DMS153 treated with DMSO at 0.1 percent for 48 hours (cell line): ENCODE measurements at regions not wholly inside any gene's neighbourhood (a gene's known extent, or its start where the extent isn't known, plus 50 kb on each side); places are given as distances from the start of the nearest gene placed in this dataset.

Experiments used
- DNase-seq: peaks from one replicate; lab custom pipeline; 2025; ENCODE audit not compliant: unreplicated experiment; lab: John Stamatoyannopoulos, UW

DNA sequence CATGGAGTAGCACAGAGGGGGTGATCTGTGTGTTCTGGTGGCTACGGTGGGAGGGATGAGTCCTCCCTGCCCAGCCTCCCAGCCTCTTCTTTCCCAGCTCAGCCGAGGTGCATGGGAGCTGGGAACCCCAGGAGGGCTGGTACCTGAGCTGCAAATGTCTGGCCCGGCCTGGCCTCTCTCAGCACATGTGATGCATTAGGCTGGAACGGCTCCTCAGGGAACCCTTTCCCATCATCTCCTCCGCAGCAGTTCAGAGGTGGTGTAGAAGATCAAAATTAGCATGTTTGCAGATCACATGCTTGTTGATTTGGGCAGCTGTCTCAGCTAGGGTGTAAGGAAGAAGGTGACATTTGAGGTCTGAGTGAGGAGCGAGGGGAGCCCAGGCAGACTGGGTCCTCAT, 126.6 kb downstream of the EMX2 start:
- no peak for DNase-seq

DNA sequence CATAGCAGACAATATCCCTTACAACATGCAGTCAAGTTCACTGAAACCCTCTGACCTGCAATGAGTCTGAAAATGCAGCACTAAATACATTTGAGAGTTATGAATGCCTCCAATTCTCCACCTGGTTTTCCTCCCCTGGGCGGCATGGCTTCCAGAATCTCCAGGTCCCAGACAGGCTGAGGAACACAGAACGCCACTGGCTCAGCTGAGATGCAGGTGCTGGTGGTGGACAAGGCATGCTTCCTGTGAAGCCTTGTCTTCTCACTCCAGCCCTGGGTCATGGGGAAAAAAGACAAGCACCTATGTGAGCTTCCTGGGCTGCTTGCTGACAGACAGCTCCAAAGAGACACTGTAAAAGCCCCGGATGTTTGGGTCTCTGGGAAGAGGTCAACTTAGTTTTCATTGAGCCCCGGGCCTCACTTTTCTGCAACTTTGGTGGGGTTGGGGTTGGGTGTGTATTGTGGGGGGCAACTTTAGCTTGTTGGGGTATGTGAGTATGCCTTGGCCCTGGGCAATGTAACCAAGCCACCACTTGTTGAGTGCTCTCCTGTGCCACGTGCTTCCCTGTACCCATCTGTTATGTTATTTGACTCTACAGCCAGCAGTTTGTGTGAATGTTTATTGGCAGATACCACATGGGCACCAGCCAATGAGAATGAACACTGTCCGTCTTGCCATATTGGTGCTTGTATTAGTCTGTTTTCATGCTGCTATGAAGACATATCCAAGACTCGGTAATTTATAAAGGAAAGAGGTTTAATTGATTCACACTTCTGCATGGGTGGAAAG, 127.8 kb downstream of the EMX2 start:
- no peak for DNase-seq

DNA sequence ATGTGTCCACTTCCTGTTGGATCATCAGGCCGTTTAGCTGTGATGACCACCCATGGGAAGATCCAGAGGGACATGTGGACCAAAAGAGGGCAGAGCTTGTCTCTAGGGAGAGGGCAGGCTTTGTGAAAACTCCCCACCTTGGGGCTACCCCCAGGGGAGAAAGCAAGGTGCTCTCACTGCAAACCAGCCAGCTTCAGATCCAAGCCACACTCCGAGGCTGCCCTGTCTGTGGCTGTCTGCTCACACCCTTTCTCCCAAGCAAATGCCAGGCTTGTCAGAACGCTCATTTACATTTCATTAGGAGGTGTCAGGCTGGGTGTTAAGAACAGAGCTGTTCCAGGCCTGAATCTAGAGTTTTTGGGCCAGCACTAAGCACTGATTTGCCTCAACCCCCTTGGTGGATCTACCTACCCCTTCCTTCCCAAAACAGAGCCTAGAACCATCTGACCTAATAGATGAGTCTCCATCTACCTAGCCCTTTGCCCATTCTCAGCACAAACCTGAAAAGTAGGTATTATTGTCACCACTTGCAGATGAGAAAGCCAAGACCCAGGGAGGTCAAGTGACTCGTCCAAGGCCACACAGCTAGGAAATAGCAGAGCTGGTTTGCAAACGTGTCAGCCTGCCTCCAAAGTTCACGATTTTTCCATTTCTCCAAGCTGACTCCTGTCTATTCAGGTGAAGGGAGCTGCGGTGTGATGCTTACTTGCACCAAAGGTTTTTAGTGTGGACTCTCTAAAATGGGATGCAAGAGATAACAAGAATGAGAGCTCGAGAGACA, 130.9 kb downstream of the EMX2 start:
- DNase-seq, result no peak

DNA sequence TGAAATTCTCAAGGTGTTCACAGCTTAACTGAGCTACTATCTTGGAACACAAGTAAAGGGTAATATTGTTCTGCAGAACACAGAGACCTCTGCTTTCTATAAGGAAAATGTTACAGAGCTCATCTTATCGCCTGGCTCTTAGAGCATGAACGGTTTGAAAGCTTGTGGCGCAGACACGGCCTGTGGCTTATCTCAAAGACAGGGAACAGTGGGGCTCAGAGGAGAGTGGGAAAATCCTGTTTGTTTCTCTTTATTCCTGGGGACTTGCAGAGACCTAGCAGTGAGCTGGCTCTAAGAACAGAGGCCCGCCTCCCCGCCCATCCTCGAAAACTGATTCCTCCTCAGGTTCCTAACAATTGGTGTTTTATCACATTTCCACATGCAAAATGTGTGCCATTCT, 131.7 kb downstream of the EMX2 start:
- no peak for DNase-seq

DNA sequence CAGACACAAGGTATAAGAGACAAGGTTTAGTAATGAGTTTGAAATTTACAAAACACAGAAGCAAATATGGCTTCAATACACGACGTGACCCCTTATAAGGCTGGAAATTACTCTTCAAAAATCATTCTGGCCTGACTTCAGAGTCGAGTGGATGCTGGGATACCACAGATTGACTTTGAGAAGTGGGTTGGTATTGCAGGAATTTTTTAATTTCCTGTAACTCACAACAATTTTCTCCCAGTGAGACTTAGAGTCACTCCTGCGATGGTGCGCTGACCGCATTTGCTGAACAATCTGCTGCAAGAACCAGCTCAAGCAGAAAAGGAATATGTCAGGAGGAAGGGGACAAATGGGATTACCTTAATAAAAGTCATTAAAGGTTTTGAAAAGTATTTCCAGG, 132.1 kb downstream of the EMX2 start:
- DNase-seq, result no peak

DNA sequence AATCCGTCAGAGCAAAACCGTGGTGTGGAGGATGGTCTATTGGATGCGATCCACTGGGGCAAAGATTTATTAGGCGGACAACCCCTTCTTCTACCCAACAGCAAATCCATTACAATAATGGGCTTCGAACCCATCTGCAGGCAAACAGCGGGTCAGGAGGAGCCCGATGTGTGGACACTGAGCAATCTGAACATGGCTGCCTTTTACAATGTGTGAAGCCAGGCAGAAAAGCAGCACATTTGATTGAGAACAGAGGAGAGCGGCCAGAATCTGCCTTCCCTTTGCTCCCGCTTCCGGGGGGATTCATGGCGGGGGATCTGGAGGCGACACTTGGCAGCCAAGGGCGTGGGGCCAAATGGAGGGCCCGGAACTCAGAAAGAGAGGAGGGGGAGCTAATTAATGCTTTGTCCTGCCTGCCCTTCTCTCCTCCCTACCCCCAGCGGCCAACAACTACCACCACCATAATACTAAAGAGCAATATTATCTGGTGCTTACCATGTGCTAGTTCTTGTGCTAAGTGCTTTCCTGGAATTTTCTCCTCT, 133.0 kb downstream of the EMX2 start:
- DNase-seq, result no peak

DNA sequence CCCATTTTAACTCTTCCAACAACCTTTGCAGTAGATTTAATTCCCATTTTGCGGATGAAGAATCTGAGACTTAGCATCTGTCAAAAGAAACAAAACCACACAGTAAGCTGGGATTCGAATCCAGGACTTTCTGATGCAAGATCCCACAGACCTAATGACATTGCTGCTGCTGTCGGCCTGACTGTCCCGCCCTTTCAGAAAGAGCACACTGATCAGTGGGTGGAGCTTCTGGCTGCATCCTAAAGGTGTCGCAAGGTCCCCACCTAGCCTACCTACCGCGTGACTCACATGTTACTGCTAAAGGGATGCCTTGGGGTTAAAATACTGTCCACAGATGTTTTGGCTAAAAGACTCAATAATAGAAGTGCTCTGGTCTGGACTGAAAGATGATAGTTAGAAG, 134.7 kb downstream of the EMX2 start:
- no peak for DNase-seq

DNA sequence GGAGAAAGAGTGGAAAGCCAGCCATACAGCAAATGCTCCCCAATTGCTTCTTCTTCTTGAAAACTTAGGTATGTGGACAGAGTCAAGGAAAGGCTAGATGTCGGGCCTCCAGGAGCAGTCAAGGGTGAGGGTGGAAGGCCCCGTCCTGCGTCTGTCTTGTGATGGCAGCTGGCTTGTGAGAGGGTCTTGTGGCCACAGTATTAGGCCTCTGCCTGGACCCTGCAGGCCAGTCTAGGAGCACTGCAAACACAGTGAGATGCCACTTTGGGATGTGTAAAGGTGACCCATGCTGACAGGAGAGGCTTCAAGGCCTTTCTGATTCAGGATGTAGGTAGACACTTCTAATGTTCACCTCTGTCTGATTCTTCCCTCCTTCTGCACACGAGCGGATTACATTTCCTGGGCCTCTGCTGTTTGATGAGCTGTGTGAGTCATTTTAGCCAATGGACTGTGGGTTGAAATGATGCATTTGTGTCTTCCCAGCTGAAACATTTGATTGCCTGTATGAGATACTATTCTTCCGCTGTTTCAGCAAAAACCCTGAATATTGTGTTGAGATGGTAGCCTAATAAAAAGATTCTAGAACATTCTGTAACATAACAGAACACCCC, 135.4 kb downstream of the EMX2 start:
- DNase-seq, result no peak

DNA sequence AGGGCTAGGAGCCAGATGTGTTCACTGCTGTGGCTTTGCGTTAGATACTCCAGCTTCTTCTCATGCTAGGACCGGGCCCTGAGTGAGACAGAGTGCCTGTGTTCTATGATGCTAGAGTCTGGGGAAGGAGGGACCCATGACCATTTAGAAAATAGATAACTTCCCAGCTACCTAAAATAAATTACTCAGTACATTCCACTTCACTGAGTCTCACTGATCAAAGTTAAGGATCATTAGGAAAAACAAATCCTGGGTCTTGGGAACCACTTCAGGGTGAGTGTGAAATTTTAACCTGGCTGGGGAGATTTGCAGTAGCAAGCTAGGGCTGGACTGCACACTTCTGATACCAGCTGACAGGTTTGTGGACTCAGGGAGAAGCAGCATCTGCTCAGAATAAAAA, 138.1 kb downstream of the EMX2 start:
- DNase-seq, result no peak

DNA sequence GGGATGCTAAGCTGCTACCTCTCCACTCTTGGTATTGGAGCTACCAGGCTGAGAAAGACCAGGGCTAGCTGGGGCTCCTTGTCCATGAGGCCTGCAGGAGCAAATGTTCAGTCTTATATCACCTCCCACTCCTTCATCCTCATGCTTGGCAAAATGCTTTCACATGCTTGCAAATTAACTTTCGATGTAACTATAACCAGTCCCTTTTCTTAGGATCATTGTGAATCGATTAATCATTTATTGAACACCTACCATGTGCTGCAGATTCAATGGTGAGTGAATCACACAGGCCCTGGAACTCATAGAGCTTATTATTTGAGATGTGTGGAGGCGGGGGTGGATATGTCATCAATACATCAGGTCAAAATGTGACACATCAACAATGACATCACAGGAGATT, 138.6 kb downstream of the EMX2 start:
- DNase-seq, result no peak

DNA sequence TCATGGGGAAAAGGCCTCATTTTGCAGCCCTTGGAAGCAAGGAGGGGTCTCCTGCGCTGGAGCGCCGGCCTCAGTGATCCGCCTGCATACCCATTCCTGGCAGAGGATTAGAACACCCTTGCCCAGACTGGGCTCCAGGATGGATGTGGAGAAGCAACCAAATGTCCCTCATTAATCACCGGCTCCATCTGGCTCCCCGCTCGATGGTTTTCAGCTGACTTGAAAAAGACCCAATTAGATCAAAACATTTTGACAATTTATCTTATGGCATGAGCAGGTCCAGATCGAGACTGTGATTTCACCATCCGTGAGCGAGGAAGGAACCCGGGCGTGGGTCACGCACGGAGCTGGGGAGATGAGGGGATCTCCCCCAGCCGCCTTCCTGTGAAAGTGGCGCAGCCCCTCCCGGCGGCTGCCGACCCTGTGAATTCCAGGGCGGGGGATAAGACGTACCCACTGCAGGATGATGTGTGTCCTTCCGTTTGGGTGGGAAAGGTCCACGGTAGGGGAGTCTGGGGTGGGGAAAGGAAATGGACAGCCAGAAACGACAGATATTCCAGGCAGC, 141.6 kb downstream of the EMX2 start:
- no peak for DNase-seq

DNA sequence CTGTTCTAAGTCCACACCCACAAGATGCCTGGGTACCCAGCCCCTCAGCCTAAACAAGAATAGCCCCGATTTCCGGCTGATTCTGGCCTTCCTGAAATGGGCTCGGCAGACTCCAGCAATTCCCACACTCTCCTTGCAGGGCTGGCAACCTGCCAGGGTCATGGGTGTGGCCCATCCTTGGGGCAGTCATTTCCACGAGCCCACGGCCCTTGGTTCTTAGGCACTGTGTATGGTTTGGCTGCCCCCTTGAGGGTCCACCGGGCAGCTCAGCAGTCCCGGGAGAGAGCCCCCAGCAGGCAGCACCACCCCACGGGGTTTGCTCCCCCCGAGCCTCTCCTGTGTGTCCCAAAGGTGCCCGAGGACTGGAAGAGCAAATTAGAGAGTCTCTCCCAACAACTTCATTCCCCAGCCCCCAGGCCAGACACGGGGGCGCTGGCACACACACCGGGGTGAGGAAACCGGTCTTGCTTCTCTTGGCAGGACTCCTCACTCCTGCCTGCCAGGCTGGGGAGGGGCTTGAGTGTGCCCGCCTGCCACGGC, 142.2 kb downstream of the EMX2 start:
- DNase-seq, result no peak

DNA sequence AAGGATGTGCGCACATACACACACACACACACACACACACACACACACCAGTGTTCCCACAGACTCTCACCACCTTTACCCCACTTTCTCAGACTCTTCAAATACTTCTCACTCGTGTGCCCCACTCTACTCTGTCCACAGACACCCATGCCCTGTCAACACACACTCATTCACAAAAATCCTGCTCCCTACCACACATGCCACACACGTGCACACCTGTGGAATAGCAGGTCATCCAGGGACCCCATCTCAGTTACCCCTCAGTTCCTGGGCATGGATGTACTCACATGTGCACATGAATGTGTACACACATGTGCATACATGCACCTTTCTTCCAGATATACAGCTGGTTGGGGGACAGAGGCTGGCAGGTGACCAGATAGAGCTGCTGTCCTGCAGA, 142.9 kb downstream of the EMX2 start:
- DNase-seq, result no peak

DNA sequence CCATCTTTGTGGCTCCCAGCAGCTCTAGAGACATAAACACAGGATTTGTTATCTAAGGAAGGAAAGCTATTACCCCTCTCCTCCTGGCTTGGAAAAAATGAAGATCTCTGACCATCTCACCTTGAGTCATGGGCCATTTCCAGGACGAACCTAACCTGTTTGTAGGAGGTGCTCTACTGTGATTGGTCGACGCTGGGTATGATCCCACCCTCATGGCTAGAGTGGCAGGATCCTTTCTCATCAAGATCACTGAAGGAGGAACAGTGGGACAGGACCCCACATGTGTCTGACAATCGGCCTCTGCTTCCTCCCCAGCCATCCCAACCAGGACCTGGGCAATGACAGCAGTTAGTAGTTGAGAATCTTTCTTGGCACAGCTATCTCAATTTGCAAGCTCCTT, 144.1 kb downstream of the EMX2 start:
- no peak for DNase-seq

DNA sequence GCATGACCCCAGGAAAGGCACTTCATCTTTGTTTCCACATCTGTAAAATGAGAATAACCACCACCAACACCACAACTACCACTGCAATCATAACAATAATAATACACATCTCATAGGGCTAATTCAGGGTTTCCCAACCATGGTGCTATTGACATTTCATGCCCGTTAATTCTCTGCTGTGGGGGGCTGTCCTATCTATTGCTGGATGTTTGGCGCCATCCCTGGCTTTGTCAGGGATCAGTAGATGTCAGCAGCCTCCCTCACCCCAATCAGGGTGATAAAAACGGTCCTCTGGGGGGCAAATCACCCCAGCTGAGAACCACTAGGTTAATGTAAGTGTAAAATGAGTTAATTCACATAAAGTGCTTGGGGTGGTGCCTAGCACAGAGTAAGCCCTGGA, 145.8 kb downstream of the EMX2 start:
- DNase-seq, result no peak

DNA sequence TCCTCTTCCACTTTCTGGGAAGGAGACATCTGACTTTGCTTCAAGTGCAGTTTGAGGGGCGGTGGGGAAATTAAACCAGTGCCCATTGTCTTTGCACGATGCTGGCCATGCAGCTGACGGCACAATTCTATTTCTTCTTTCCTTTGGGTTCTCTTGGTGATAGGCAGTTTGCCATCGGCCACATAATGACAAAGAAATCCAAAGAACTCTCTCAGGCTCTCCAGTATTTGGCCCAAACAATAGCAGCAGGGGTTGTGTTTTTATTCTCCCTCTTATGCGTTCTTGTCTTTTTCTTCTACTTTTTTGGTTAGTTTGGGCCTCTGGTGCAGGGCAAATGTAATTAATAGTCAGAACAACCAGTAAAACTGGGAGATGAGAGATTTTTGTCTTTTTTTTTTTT, 147.0 kb downstream of the EMX2 start:
- no peak for DNase-seq

DNA sequence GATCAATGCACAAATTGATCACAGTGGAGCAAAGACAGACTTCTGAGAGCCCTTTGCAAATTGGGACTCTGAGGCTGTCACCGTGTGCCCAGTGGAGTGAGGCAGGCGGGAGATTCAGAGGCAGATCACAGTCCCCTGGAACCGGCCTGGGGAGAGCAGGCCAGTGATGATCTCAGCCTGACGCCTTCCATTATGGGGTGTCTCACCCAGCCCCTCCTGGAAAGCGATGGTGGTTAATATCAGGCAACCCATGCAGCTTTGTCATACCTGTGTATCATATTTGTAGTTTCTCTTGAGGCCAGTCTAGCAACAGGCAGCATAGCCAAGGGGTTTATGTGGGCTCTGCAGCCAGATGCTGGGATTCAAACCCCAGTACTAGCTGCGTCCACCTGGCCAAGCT, 147.8 kb downstream of the EMX2 start:
- DNase-seq, result no peak

DNA sequence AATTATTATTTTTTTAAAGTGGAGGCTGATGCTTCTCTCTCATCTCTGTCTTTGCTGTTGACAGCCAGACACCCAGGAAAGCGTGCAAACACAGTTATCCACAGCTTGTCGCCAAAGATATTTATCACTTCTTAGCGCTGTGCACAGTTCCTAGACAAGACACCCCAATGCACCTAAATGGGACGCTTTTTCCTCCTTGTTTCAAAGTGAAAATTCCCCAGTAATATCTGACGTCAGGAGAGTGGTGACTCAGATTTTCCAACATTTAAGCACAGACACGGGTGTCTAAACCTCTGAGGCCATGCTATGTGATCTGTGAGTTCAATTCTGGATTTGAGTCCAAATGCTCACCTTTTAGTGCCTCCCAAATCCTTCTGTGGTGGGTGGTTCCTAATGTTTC, 151.6 kb downstream of the EMX2 start:
- no peak for DNase-seq

DNA sequence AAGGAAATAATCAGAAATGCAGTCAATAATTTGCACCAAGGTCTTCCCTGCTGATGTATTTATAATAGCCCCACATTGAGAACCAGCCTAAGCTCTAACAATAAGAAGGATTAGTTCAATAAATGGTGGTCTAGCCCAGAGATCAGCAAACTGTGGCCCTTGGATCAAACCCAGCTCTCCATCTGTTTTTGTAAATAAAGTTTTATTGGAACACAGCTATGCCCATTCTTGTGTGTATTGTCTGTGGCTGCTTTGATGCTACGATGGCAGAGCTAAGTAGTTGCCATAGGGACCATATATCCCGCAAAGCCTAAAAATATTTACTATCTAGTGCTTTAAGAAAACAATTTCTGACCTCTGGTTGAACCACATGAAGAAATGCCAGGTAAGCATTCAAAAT, 154.9 kb downstream of the EMX2 start:
- no peak for DNase-seq

DNA sequence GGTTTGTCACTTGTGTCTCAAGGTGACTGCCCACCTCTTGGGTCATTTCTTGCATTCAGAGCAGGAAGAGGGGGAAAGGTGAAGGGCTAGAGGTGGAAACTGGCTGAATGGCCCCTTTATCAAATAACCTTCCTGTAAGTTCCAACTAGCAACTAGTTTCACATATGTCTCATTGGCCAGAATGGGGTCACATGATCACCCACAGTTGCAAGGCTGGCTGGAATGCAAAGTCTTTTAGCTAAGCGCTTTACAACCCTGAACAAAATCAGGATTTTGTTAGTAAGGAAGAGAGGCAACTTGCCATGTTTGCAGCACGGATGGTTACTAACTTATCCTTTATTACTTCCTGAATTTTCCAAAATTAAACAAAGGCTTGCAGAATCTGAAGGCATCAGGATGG, 156.3 kb downstream of the EMX2 start:
- DNase-seq, result no peak

DNA sequence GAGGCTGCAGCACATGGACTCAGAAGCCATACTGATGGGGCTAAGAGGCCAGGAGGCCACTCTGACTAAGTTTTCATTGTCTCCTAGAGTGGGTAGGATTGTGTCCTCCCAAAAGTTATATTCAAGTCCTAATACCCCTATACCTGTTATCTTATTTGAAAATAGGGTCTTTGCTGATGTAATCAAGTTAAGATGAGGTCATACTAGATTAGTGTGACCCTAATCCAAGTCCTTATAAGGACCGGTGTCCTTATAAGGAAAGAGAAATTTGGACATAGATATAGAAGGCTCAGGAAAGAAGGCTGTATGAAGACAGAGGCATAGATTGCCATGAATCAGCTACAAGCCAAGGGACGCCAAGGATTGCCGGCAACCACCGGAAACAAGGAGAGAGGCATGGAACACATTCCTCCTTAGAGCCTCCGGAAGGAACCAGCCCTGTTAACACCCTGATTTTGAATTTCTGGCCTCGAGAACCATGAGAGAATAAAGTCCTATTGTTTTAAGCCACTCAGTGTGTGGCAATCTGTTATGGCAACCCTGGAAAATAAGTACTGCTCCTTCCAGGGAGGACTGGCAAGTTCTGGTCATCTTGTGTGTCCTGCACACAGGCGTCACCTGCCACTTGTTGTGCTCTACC, 157.0 kb downstream of the EMX2 start:
- no peak for DNase-seq
